Thoracic aorta (tissue), 2 donors: ENCODE measurements at regions not wholly inside any gene's neighbourhood (a gene's known extent, or its start where the extent isn't known, plus 50 kb on each side); places are given as distances from the start of the nearest gene placed in this dataset.

ENCODE experiments used
- ATAC-seq: fragments of 150-250 bp; one replicate; pipeline ENCODE4 v1.8.0; 2017; ENCODE audit warnings: low read depth; ENCODE audit not compliant: insufficient number of reproducible peaks, low FRiP score
- DNase-seq: peaks from one replicate; pipeline ENCODE4 v3.0.0-alpha.2; 2020; ENCODE audit warnings: low spot score
- H3K27ac ChIP-seq, 2 donors: fragments of 200-600 bp; sonication (generic); 1 replicate in 1 of 2; 2 replicates in 1 of 2; pipeline ENCODE4 v1.5.1; 2016; ENCODE audit warnings: mild to moderate bottlenecking in 2 of 2, moderate library complexity in 2 of 2
- H3K27me3 ChIP-seq: fragments of 200-600 bp; sonication (generic); replicated peaks from 2 replicates; pipeline ENCODE4 v1.6.0; 2016; ENCODE audit warnings: mild to moderate bottlenecking; ENCODE audit not compliant: insufficient read depth
- H3K36me3 ChIP-seq: fragments of 200-600 bp; sonication (generic); one replicate; pipeline ENCODE4 v1.5.1; 2016
- H3K4me1 ChIP-seq, 2 donors: fragments of 200-600 bp; sonication (generic); 1 replicate in 1 of 2; 2 replicates in 1 of 2; pipeline versions ENCODE4 v1.5.1 to v1.6.0; 2016; ENCODE audit warnings: low read depth in 2 of 2, mild to moderate bottlenecking in 1 of 2; ENCODE audit not compliant: control insufficient read depth in 1 of 2
- H3K4me3 ChIP-seq: fragments of 200-600 bp; sonication (generic); 2 replicates; pipeline ENCODE4 v1.5.1; 2016; ENCODE audit warnings: mild to moderate bottlenecking
- H3K9me3 ChIP-seq: fragments of 200-600 bp; sonication (generic); 2 replicates; pipeline ENCODE4 v1.5.1; 2016
- CTCF ChIP-seq: fragments of 200-600 bp; sonication (generic); IDR thresholded peaks from one replicate; pipeline ENCODE4 v1.5.1; 2019; ENCODE audit warnings: antibody characterized with exemption

GRCh38 chr13:28555096-28555495, 60.2 kb upstream of the FLT1 start:
- Histone ChIP-seq H3K36me3 (no peaks in the 10 kb centered on the region), H3K27me3 (no peaks in the 10 kb centered on the region), H3K4me1 (peaks cover 13 to 14% of the 10 kb centered on the region in 2 donors), H3K9me3 (no peaks in the 10 kb centered on the region), H3K4me3 (no peak overlapping the region), H3K27ac (no peak overlapping the region)
- TF ChIP-seq CTCF: no peak
- ATAC-seq (no peak), DNase-seq (no peak)

GRCh38 chr13:28553971-28554370, 59.0 kb upstream of the FLT1 start:
- peaks cover 13 to 14% of the 10 kb centered on the region in 2 donors for H3K4me1 ChIP-seq
- ATAC-seq: no peak
- H3K27ac ChIP-seq: no peak overlapping the region
- H3K4me3 ChIP-seq: no peak overlapping the region
- no peaks in the 10 kb centered on the region for H3K27me3 ChIP-seq
- no peak for TF ChIP-seq CTCF
- H3K36me3 ChIP-seq: no peaks in the 10 kb centered on the region
- no peaks in the 10 kb centered on the region for H3K9me3 ChIP-seq
- no peak for DNase-seq

- H3K27me3 ChIP-seq: no peaks in the 10 kb centered on the region
- no peak overlapping the region for H3K27ac ChIP-seq
- no peaks in the 10 kb centered on the region for H3K4me1 ChIP-seq
- no peak overlapping the region for H3K4me3 ChIP-seq
- DNase-seq (no peak), ATAC-seq (no peak)
- H3K36me3 ChIP-seq: no peaks in the 10 kb centered on the region
- H3K9me3 ChIP-seq: no peaks in the 10 kb centered on the region
- TF ChIP-seq CTCF: no peak
These were observed 57.4 kb upstream of the FLT1 start for GRCh38 chr13:28552288-28552687.

- no peak for TF ChIP-seq CTCF
- Histone ChIP-seq H3K27ac (no peak overlapping the region), H3K4me3 (no peak overlapping the region), H3K9me3 (no peaks in the 10 kb centered on the region), H3K36me3 (no peaks in the 10 kb centered on the region), H3K4me1 (no peaks in the 10 kb centered on the region), H3K27me3 (no peaks in the 10 kb centered on the region)
- ATAC-seq (no peak), DNase-seq (no peak)
These were observed 56.6 kb upstream of the FLT1 start for GRCh38 chr13:28551498-28551895.

GRCh38 chr13:28550721-28551497, 56.0 kb upstream of the FLT1 start:
- no peak for ATAC-seq

More at GRCh38 chr13:28550721-28551497, 56.0 kb upstream of the FLT1 start:
- Histone ChIP-seq H3K9me3 (no peaks in the 10 kb centered on the region), H3K4me3 (no peak overlapping the region), H3K4me1 (no peaks in the 10 kb centered on the region), H3K27me3 (no peaks in the 10 kb centered on the region), H3K27ac (no peak overlapping the region), H3K36me3 (no peaks in the 10 kb centered on the region)
- no peak for DNase-seq
- TF ChIP-seq CTCF: no peak
